LNCaP clone FGC (cell line): ENCODE measurements at regions not wholly inside any gene's neighbourhood (a gene's known extent, or its start where the extent isn't known, plus 50 kb on each side); places are given as distances from the start of the nearest gene placed in this dataset.

Experiments
- DNase-seq: peaks from one replicate; pipeline ENCODE4 v3.0.0-alpha.2; 2011; ENCODE audit warnings: low read depth
- H3K4me3 ChIP-seq: 2 replicates; pipeline ENCODE4 v1.5.1; 2011; ENCODE audit warnings: mild to moderate bottlenecking, low read depth, low read length, control low read depth
- CTCF ChIP-seq: IDR thresholded peaks from 2 replicates; pipeline ENCODE4 v1.5.1; 2012; ENCODE audit warnings: mild to moderate bottlenecking; ENCODE audit not compliant: control insufficient read depth, insufficient read depth; ENCODE audit errors: extremely low read depth

GRCh38 chr19:30708416-30709178, 336.4 kb downstream of the ZNF536 start:
- TF ChIP-seq CTCF, result no peak
- H3K4me3 ChIP-seq, result no peak overlapping the region
- DNase-seq, result no peak

GRCh38 chr19:30704771-30705330, 332.7 kb downstream of the ZNF536 start:
- no peak for TF ChIP-seq CTCF
- no peak overlapping the region for H3K4me3 ChIP-seq
- DNase-seq, result no peak

GRCh38 chr19:30703645-30704044, 331.5 kb downstream of the ZNF536 start:
- TF ChIP-seq CTCF, result no peak
- H3K4me3 ChIP-seq, result no peak overlapping the region
- no peak for DNase-seq

GRCh38 chr19:30701178-30701577, 329.0 kb downstream of the ZNF536 start:
- no peak for TF ChIP-seq CTCF
- no peak for DNase-seq
- no peak overlapping the region for H3K4me3 ChIP-seq

GRCh38 chr19:30699871-30700280, 327.7 kb downstream of the ZNF536 start:
- no peak for TF ChIP-seq CTCF
- DNase-seq, result no peak
- H3K4me3 ChIP-seq, result no peak overlapping the region

- H3K4me3 ChIP-seq, result no peak overlapping the region
- peak; percentile 29; the same call in 1 of the 2 replicates for TF ChIP-seq CTCF
- DNase-seq, result no peak
These were observed 324.3 kb downstream of the ZNF536 start for GRCh38 chr19:30696514-30696913.
